Testis (tissue), 2 donors: ENCODE measurements at regions not wholly inside any gene's neighbourhood (a gene's known extent, or its start where the extent isn't known, plus 50 kb on each side); places are given as distances from the start of the nearest gene placed in this dataset.

ENCODE experiments used
- DNase-seq: peaks from one replicate; pipeline ENCODE4 v3.0.0-alpha.2; 2019
- H3K27ac ChIP-seq, 2 donors: fragments of 200-600 bp; sonication (generic); one replicate each; pipeline ENCODE4 v1.5.1; 2019
- H3K27me3 ChIP-seq: fragments of 200-600 bp; sonication (generic); one replicate; pipeline ENCODE4 v1.5.1; 2019
- H3K36me3 ChIP-seq: fragments of 200-600 bp; sonication (generic); one replicate; pipeline ENCODE4 v1.5.1; 2017; ENCODE audit warnings: low read depth; ENCODE audit errors: missing control alignments
- H3K4me1 ChIP-seq: fragments of 200-600 bp; sonication (generic); one replicate; pipeline ENCODE4 v1.5.1; 2019
- H3K4me3 ChIP-seq, 2 donors: fragments of 200-600 bp; sonication (generic); one replicate each; pipeline ENCODE4 v1.5.1; 2017 to 2019
- H3K9me3 ChIP-seq: fragments of 200-600 bp; sonication (generic); one replicate; pipeline ENCODE4 v1.5.1; 2017
- CTCF ChIP-seq, 3 experiments: fragments of 450-650 bp in 2 of 3; fragments of 200-600 bp in 1 of 3; sonication (generic) in 1 of 3; IDR thresholded peaks; one replicate each; pipeline ENCODE4 v1.5.1; 2016 to 2019; ENCODE audit warnings: antibody characterized with exemption in 3 of 3, mild to moderate bottlenecking in 2 of 3, moderate library complexity in 1 of 3
- POLR2A ChIP-seq: fragments of 450-650 bp; IDR thresholded peaks from one replicate; pipeline ENCODE4 v1.6.1; 2017; ENCODE audit warnings: antibody characterized with exemption, mild to moderate bottlenecking, moderate library complexity
- WGBS, 2 donors: methylation state at CpG; one replicate each; pipeline ENCODE4 v1.1.5; 2018; 5-methylcytosine and 5-hydroxymethylcytosine counted together
- intact Hi-C: fragments of 100-400 bp; cut with DNase I; formaldehyde crosslinking; loops from one replicate; pipeline ENCODE4 v1.15.1; 2023; ENCODE audit warnings: low total_unique reads

GRCh38 chr5:145708169-145708568 is 127.0 kb downstream of the PRELID2 start:
- Histone ChIP-seq H3K4me1 (no peaks in the 10 kb centered on the region), H3K27me3 (no peaks in the 10 kb centered on the region), H3K4me3 (no peak overlapping the region), H3K36me3 (no peaks in the 10 kb centered on the region), H3K9me3 (no peaks in the 10 kb centered on the region), H3K27ac (no peak overlapping the region)
- intact Hi-C loops, result no loop called here
- TF ChIP-seq CTCF (IDR thresholded peaks at IDR 0.05) (no peak), POLR2A (no peak)
- DNase-seq, result no peak

GRCh38 chr5:145704724-145705123 is 130.4 kb downstream of the PRELID2 start:
- Histone ChIP-seq H3K9me3 (no peaks in the 10 kb centered on the region), H3K27ac (no peak overlapping the region), H3K4me3 (no peak overlapping the region), H3K36me3 (no peaks in the 10 kb centered on the region), H3K4me1 (no peaks in the 10 kb centered on the region), H3K27me3 (no peaks in the 10 kb centered on the region)
- no peak for TF ChIP-seq CTCF (IDR thresholded peaks at IDR 0.05)
- TF ChIP-seq POLR2A, result no peak
- intact Hi-C loops, result no loop called here
- WGBS, 2 donors, result 90 to 94% methylated on average over 3 of the region's 3 CpGs
- DNase-seq, result no peak

GRCh38 chr5:145703856-145704255 is 131.3 kb downstream of the PRELID2 start:
- DNase-seq, result no peak
- TF ChIP-seq CTCF (IDR thresholded peaks at IDR 0.05) (no peak), POLR2A (no peak)
- Histone ChIP-seq H3K27ac (no peak overlapping the region), H3K27me3 (no peaks in the 10 kb centered on the region), H3K36me3 (no peaks in the 10 kb centered on the region), H3K4me3 (no peak overlapping the region), H3K4me1 (no peaks in the 10 kb centered on the region), H3K9me3 (no peaks in the 10 kb centered on the region)
- intact Hi-C loops, result no loop called here
- 85 to 90% methylated on average over 4 of the region's 4 CpGs for WGBS, 2 donors

- WGBS, 2 donors, result 91 to 94% methylated on average over 3 of the region's 3 CpGs
- TF ChIP-seq POLR2A (no peak), CTCF (IDR thresholded peaks at IDR 0.05) (no peak)
- H3K9me3 ChIP-seq, result no peaks in the 10 kb centered on the region
- no peak for DNase-seq
- no peak overlapping the region for H3K27ac ChIP-seq
- intact Hi-C loops, result no loop called here
- no peaks in the 10 kb centered on the region for H3K4me1 ChIP-seq
- no peaks in the 10 kb centered on the region for H3K27me3 ChIP-seq
- no peak overlapping the region for H3K4me3 ChIP-seq
- no peaks in the 10 kb centered on the region for H3K36me3 ChIP-seq
Observed at GRCh38 chr5:145701404-145701803, 133.7 kb downstream of the PRELID2 start.

GRCh38 chr5:145699846-145700245 is 135.3 kb downstream of the PRELID2 start:
- intact Hi-C loops, result no loop called here
- Histone ChIP-seq H3K27ac (no peak overlapping the region), H3K36me3 (no peaks in the 10 kb centered on the region), H3K9me3 (no peaks in the 10 kb centered on the region), H3K27me3 (no peaks in the 10 kb centered on the region), H3K4me1 (no peaks in the 10 kb centered on the region), H3K4me3 (no peak overlapping the region)
- WGBS, 2 donors, result 89 to 90% methylated on average over 2 of the region's 2 CpGs
- no peak for DNase-seq
- TF ChIP-seq CTCF (IDR thresholded peaks at IDR 0.05), result no peak
- no peak for TF ChIP-seq POLR2A
